ENCODE measurements at regions not wholly inside any gene's neighbourhood (a gene's known extent, or its start where the extent isn't known, plus 50 kb on each side); places are given as distances from the start of the nearest gene placed in this dataset.

DNA sequence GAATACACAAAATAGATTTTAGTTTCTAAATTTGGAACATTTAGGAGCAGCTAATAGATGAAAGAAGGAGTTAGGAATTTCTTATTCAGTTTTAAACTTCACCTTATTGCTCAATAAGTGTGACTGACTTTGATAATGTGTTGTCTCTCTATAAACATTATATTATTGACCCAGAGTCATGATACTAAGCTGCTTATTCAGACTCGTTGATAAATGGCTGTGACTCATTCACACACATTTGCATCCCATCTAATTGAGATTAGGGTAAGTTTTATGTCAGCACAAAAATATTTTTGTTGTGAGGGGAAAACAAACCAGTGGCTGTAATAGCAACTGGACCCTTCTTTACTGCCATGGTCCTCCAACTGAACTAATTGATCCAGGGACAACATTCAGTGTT, 137.6 kb downstream of the GOLIM4 start:
- no peaks in the 10 kb centered on the region for H3K27me3 ChIP-seq
- DNase-seq, result no peak
- no peaks in the 10 kb centered on the region for H3K9me3 ChIP-seq
- H3K4me1 ChIP-seq, result no peaks in the 10 kb centered on the region
- no peak for TF ChIP-seq CTCF (IDR thresholded peaks at IDR 0.05)
- no peak overlapping the region for H3K4me3 ChIP-seq
- no peak overlapping the region for H3K27ac ChIP-seq
- H3K9ac ChIP-seq (ENCODE audit: low read depth in 2 of 2, low read length in 2 of 2), result no peak overlapping the region
- intact Hi-C loops (cut with DNase I), result no loop called here
- H3K36me3 ChIP-seq, result no peaks in the 10 kb centered on the region

DNA sequence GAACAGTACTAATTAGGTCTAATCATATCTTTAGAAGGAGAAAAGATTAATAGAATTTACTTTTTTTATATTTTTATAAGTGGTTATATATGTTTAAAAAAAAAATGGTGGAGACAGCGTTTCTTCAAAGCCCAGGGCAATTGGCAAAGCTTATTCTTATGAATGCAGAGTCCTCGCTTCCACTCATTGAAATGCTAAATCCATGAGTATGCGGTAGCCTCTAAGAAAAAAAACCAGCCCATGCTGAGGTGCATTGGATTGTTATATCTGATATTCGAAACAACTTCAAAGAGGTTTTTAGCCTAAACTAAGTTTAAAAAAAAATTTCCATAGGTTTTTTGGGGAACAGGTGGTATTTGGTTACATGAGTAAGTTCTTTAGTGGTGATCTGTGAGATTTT, 142.8 kb downstream of the GOLIM4 start:
- no peak overlapping the region for H3K9ac ChIP-seq (ENCODE audit: low read depth in 2 of 2, low read length in 2 of 2)
- no peaks in the 10 kb centered on the region for H3K27me3 ChIP-seq
- TF ChIP-seq CTCF (IDR thresholded peaks at IDR 0.05), result no peak
- no peaks in the 10 kb centered on the region for H3K36me3 ChIP-seq
- no peak overlapping the region for H3K4me3 ChIP-seq
- no peaks in the 10 kb centered on the region for H3K4me1 ChIP-seq
- intact Hi-C loops (cut with DNase I), result no loop called here
- no peak for DNase-seq
- H3K27ac ChIP-seq, result no peak overlapping the region
- H3K9me3 ChIP-seq, result no peaks in the 10 kb centered on the region

DNA sequence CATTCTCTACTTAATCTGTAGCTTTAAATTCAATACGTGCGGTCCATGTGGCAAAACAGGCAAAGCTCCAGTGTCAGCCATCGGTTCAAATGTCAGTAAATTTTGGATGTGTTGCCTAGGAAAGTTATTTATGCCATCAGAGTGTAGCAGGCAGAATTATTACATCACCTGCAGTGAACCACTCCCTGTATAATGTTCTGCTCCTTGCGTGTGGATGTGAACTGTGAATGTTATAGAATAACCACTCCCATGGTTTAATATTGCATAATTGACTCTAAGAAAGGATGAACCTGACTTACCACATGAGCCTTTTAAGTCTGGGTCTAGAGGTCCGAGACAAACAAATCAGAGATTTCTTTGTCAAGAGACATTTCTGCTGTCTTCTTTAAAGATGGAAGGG, 145.5 kb downstream of the GOLIM4 start:
- H3K27me3 ChIP-seq, result no peaks in the 10 kb centered on the region
- no peak for TF ChIP-seq CTCF (IDR thresholded peaks at IDR 0.05)
- H3K9ac ChIP-seq (ENCODE audit: low read depth in 2 of 2, low read length in 2 of 2), result no peak overlapping the region
- H3K27ac ChIP-seq, result no peak overlapping the region
- H3K4me1 ChIP-seq, result no peaks in the 10 kb centered on the region
- no peaks in the 10 kb centered on the region for H3K36me3 ChIP-seq
- no peaks in the 10 kb centered on the region for H3K9me3 ChIP-seq
- intact Hi-C loops (cut with DNase I), result no loop called here
- H3K4me3 ChIP-seq, result no peak overlapping the region
- DNase-seq, result no peak

- TF ChIP-seq CTCF (IDR thresholded peaks at IDR 0.05), result no peak
- Histone ChIP-seq H3K4me1 (no peaks in the 10 kb centered on the region), H3K4me3 (no peak overlapping the region), H3K36me3 (no peaks in the 10 kb centered on the region), H3K27me3 (no peaks in the 10 kb centered on the region), H3K9me3 (no peaks in the 10 kb centered on the region), H3K9ac (ENCODE audit: low read depth in 2 of 2, low read length in 2 of 2) (no peak overlapping the region), H3K27ac (no peak overlapping the region)
- intact Hi-C loops (cut with DNase I), result no loop called here
- DNase-seq, result peak; percentile 24
Measured at GRCh38 chr3:167941234-167941995, 154.3 kb downstream of the GOLIM4 start.

DNA sequence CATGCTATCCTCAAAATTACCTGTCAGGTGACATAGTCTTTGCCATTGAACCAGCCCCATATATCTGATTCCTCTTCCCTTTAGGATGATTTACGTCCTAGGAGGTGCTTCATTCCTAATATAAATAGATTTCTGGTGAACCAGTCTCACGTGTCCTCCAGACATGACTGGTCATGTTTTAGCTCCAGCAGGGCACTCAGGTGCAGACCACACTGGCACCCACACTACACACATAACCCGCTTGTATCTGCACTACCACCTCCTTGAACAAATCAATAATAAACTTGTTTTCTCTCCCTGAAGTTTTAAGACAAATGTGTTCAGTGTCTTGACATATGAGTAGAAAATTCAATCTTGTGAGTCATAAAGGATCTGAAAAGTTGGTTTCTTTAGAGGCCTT, 155.5 kb downstream of the GOLIM4 start:
- Histone ChIP-seq H3K4me3 (no peak overlapping the region), H3K27ac (no peak overlapping the region), H3K9ac (ENCODE audit: low read depth in 2 of 2, low read length in 2 of 2) (no peak overlapping the region), H3K9me3 (no peaks in the 10 kb centered on the region), H3K36me3 (no peaks in the 10 kb centered on the region), H3K27me3 (no peaks in the 10 kb centered on the region), H3K4me1 (no peaks in the 10 kb centered on the region)
- no peak for DNase-seq
- intact Hi-C loops (cut with DNase I), result no loop called here
- no peak for TF ChIP-seq CTCF (IDR thresholded peaks at IDR 0.05)

Data from colonic mucosa (tissue), 4 donors.